NCI-H1694 (cell line): ENCODE measurements at regions not wholly inside any gene's neighbourhood (a gene's known extent, or its start where the extent isn't known, plus 50 kb on each side); places are given as distances from the start of the nearest gene placed in this dataset.

Experiments used
- DNase-seq: peaks from one replicate; lab custom pipeline; 2025; lab: John Stamatoyannopoulos, UW

GRCh38 chr22:27223317-27224177, 566.2 kb downstream of the MIAT start:
- no peak for DNase-seq

- DNase-seq: no peak
Measured at GRCh38 chr22:27224485-27225374, 567.3 kb downstream of the MIAT start.

GRCh38 chr22:27226666-27227065, 569.3 kb downstream of the MIAT start:
- DNase-seq: no peak

- DNase-seq: no peak
Measured at GRCh38 chr22:27228771-27229170, 571.4 kb downstream of the MIAT start.

GRCh38 chr22:27230189-27230588, 571.4 kb downstream of the MN1 start:
- DNase-seq: no peak

- DNase-seq: no peak
Measured at GRCh38 chr22:27231266-27231665, 570.3 kb downstream of the MN1 start.

- no peak for DNase-seq
Measured at GRCh38 chr22:27232077-27232476, 569.5 kb downstream of the MN1 start.

- DNase-seq: no peak
Measured at GRCh38 chr22:27237080-27237741, 564.3 kb downstream of the MN1 start.

- peak; percentile 76 for DNase-seq
Measured at GRCh38 chr22:27238935-27239510, 562.5 kb downstream of the MN1 start.

- DNase-seq: no peak
Measured at GRCh38 chr22:27239520-27239919, 562.0 kb downstream of the MN1 start.

- no peak for DNase-seq
Measured at GRCh38 chr22:27240298-27241075, 561.1 kb downstream of the MN1 start.

GRCh38 chr22:27241430-27242321, 559.9 kb downstream of the MN1 start:
- peak; percentile 39 for DNase-seq

GRCh38 chr22:27242474-27242873, 559.1 kb downstream of the MN1 start:
- DNase-seq: no peak

GRCh38 chr22:27242917-27243589, 558.5 kb downstream of the MN1 start:
- DNase-seq: no peak

GRCh38 chr22:27244328-27244727, 557.2 kb downstream of the MN1 start:
- DNase-seq: no peak

GRCh38 chr22:27245056-27245455, 556.5 kb downstream of the MN1 start:
- DNase-seq: no peak

- DNase-seq: no peak
Measured at GRCh38 chr22:27246558-27246957, 555.0 kb downstream of the MN1 start.

GRCh38 chr22:27247701-27248434, 553.7 kb downstream of the MN1 start:
- DNase-seq: no peak

GRCh38 chr22:27250418-27250817, 551.1 kb downstream of the MN1 start:
- DNase-seq: no peak
